Activated CD4-positive, CD25-positive, alpha-beta regulatory T cell treated with anti-CD3 and anti-CD28 coated beads, Interleukin-2, amount 50 U/mL, for 72 hours (primary cell): ENCODE measurements at regions not wholly inside any gene's neighbourhood (a gene's known extent, or its start where the extent isn't known, plus 50 kb on each side); places are given as distances from the start of the nearest gene placed in this dataset.
A peak's percentile ranks its signal among the peaks of the same experiment; 100 is the strongest.

Source experiments
- DNase-seq: peaks from one replicate; pipeline ENCODE4 v3.0.0; 2021

- DNase-seq = no peak
These were observed 77.5 kb upstream of the RIPOR2 start for GRCh38 chr6:25013246-25013645.

- DNase-seq = no peak
These were observed 78.6 kb upstream of the RIPOR2 start for GRCh38 chr6:25014369-25014768.

GRCh38 chr6:25014791-25015560 is 79.2 kb upstream of the RIPOR2 start:
- no peak for DNase-seq

- DNase-seq = no peak
These were observed 80.4 kb upstream of the RIPOR2 start for GRCh38 chr6:25016014-25016720.

- no peak for DNase-seq
These were observed 81.7 kb upstream of the RIPOR2 start for GRCh38 chr6:25017486-25017885.

- DNase-seq = peak; percentile 74
These were observed 82.3 kb upstream of the RIPOR2 start for GRCh38 chr6:25017932-25018567.

GRCh38 chr6:25018568-25018954 is 82.8 kb upstream of the RIPOR2 start:
- no peak for DNase-seq

- DNase-seq = no peak
These were observed 86.4 kb upstream of the RIPOR2 start for GRCh38 chr6:25022140-25022553.

GRCh38 chr6:25023781-25024180 is 88.0 kb upstream of the RIPOR2 start:
- no peak for DNase-seq

GRCh38 chr6:25024821-25025220 is 89.1 kb upstream of the RIPOR2 start:
- no peak for DNase-seq

GRCh38 chr6:25025248-25025918 is 89.6 kb upstream of the RIPOR2 start:
- DNase-seq = no peak

- DNase-seq = no peak
These were observed 90.2 kb upstream of the RIPOR2 start for GRCh38 chr6:25025919-25026301.

- DNase-seq = no peak
These were observed 91.0 kb upstream of the RIPOR2 start for GRCh38 chr6:25026723-25027122.

GRCh38 chr6:25027221-25027916 is 91.6 kb upstream of the RIPOR2 start:
- DNase-seq = peak; percentile 71

- DNase-seq = no peak
These were observed 92.6 kb upstream of the RIPOR2 start for GRCh38 chr6:25028328-25028727.

GRCh38 chr6:25032934-25033333 is 97.2 kb upstream of the RIPOR2 start:
- no peak for DNase-seq

- DNase-seq = no peak
These were observed 98.7 kb upstream of the RIPOR2 start for GRCh38 chr6:25034431-25034921.

- no peak for DNase-seq
These were observed 99.4 kb upstream of the RIPOR2 start for GRCh38 chr6:25035174-25035511.

- no peak for DNase-seq
These were observed 100.0 kb upstream of the RIPOR2 start for GRCh38 chr6:25035512-25036435.

GRCh38 chr6:25036461-25036860 is 100.7 kb upstream of the RIPOR2 start:
- DNase-seq = no peak

- no peak for DNase-seq
These were observed 102.5 kb upstream of the RIPOR2 start for GRCh38 chr6:25038300-25038699.

- no peak for DNase-seq
These were observed 103.2 kb upstream of the RIPOR2 start for GRCh38 chr6:25038999-25039398.
